Skeletal muscle satellite cell (primary cell): ENCODE measurements at regions not wholly inside any gene's neighbourhood (a gene's known extent, or its start where the extent isn't known, plus 50 kb on each side); places are given as distances from the start of the nearest gene placed in this dataset.

Experiments
- H3K27me3 ChIP-seq: 2 replicates; pipeline ENCODE4 v1.7.0; 2013; ENCODE audit warnings: low read length; ENCODE audit not compliant: control insufficient read depth, insufficient read depth
- H3K36me3 ChIP-seq: 2 replicates; pipeline ENCODE4 v1.7.0; 2013; ENCODE audit warnings: mild to moderate bottlenecking, control low read depth, low read length; ENCODE audit not compliant: insufficient read depth
- H3K4me1 ChIP-seq: 2 replicates; pipeline ENCODE4 v1.7.0; 2013; ENCODE audit warnings: low read length; ENCODE audit not compliant: control insufficient read depth, insufficient read depth
- H3K4me2 ChIP-seq: 2 replicates; pipeline ENCODE4 v1.7.0; 2013; ENCODE audit warnings: mild to moderate bottlenecking, low read length
- H3K4me3 ChIP-seq: 2 replicates; pipeline ENCODE4 v1.7.0; 2013; ENCODE audit warnings: low read length
- H3K9ac ChIP-seq: 2 replicates; pipeline ENCODE4 v1.7.0; 2013; ENCODE audit warnings: mild to moderate bottlenecking, low read depth, low read length, moderate library complexity
- H3K9me3 ChIP-seq: replicated peaks from 2 replicates; pipeline ENCODE4 v1.7.0; 2013; ENCODE audit warnings: mild to moderate bottlenecking, control low read depth, low read length

- no peaks in the 10 kb centered on the region for H3K9me3 ChIP-seq
- H3K36me3 ChIP-seq = no peaks in the 10 kb centered on the region
- H3K27me3 ChIP-seq = no peaks in the 10 kb centered on the region
- no peaks in the 10 kb centered on the region for H3K4me1 ChIP-seq
- no peak overlapping the region for H3K4me2 ChIP-seq
- no peak overlapping the region for H3K4me3 ChIP-seq
- H3K9ac ChIP-seq = no peak overlapping the region
Measured at GRCh38 chr2:128395640-128396499, 77.2 kb upstream of the HS6ST1 start.

- Histone ChIP-seq H3K27me3 (no peaks in the 10 kb centered on the region), H3K4me3 (no peak overlapping the region), H3K4me2 (no peak overlapping the region), H3K9ac (no peak overlapping the region), H3K9me3 (no peaks in the 10 kb centered on the region), H3K4me1 (no peaks in the 10 kb centered on the region), H3K36me3 (no peaks in the 10 kb centered on the region)
Measured at GRCh38 chr2:128396500-128396891, 77.8 kb upstream of the HS6ST1 start.

- Histone ChIP-seq H3K27me3 (no peaks in the 10 kb centered on the region), H3K36me3 (no peaks in the 10 kb centered on the region), H3K4me2 (no peak overlapping the region), H3K4me3 (no peak overlapping the region), H3K4me1 (no peaks in the 10 kb centered on the region), H3K9me3 (no peaks in the 10 kb centered on the region), H3K9ac (no peak overlapping the region)
Measured at GRCh38 chr2:128396946-128397345, 78.3 kb upstream of the HS6ST1 start.

GRCh38 chr2:128399256-128399655, 80.6 kb upstream of the HS6ST1 start:
- Histone ChIP-seq H3K9me3 (no peaks in the 10 kb centered on the region), H3K4me1 (no peaks in the 10 kb centered on the region), H3K27me3 (no peaks in the 10 kb centered on the region), H3K4me3 (no peak overlapping the region), H3K4me2 (no peak overlapping the region), H3K9ac (no peak overlapping the region), H3K36me3 (no peaks in the 10 kb centered on the region)

GRCh38 chr2:128399690-128400291, 81.1 kb upstream of the HS6ST1 start:
- H3K27me3 ChIP-seq = no peaks in the 10 kb centered on the region
- no peaks in the 10 kb centered on the region for H3K9me3 ChIP-seq
- H3K4me2 ChIP-seq = no peak overlapping the region
- no peak overlapping the region for H3K4me3 ChIP-seq
- H3K4me1 ChIP-seq = no peaks in the 10 kb centered on the region
- no peaks in the 10 kb centered on the region for H3K36me3 ChIP-seq
- no peak overlapping the region for H3K9ac ChIP-seq

- no peak overlapping the region for H3K4me2 ChIP-seq
- no peaks in the 10 kb centered on the region for H3K27me3 ChIP-seq
- H3K4me3 ChIP-seq = no peak overlapping the region
- H3K9me3 ChIP-seq = no peaks in the 10 kb centered on the region
- no peaks in the 10 kb centered on the region for H3K4me1 ChIP-seq
- H3K36me3 ChIP-seq = no peaks in the 10 kb centered on the region
- no peak overlapping the region for H3K9ac ChIP-seq
Measured at GRCh38 chr2:128401680-128402079, 83.0 kb upstream of the HS6ST1 start.

GRCh38 chr2:128402911-128403670, 84.4 kb upstream of the HS6ST1 start:
- Histone ChIP-seq H3K4me3 (no peak overlapping the region), H3K36me3 (no peaks in the 10 kb centered on the region), H3K27me3 (no peaks in the 10 kb centered on the region), H3K9me3 (no peaks in the 10 kb centered on the region), H3K4me2 (no peak overlapping the region), H3K9ac (no peak overlapping the region), H3K4me1 (no peaks in the 10 kb centered on the region)

GRCh38 chr2:128403814-128404708, 85.4 kb upstream of the HS6ST1 start:
- H3K4me2 ChIP-seq = no peak overlapping the region
- no peaks in the 10 kb centered on the region for H3K27me3 ChIP-seq
- H3K9me3 ChIP-seq = no peaks in the 10 kb centered on the region
- no peak overlapping the region for H3K9ac ChIP-seq
- H3K4me3 ChIP-seq = no peak overlapping the region
- H3K4me1 ChIP-seq = no peaks in the 10 kb centered on the region
- no peaks in the 10 kb centered on the region for H3K36me3 ChIP-seq

GRCh38 chr2:128404709-128405466, 86.2 kb upstream of the HS6ST1 start:
- Histone ChIP-seq H3K4me2 (no peak overlapping the region), H3K4me1 (no peaks in the 10 kb centered on the region), H3K9ac (no peak overlapping the region), H3K9me3 (no peaks in the 10 kb centered on the region), H3K27me3 (no peaks in the 10 kb centered on the region), H3K36me3 (no peaks in the 10 kb centered on the region), H3K4me3 (no peak overlapping the region)

- Histone ChIP-seq H3K27me3 (no peaks in the 10 kb centered on the region), H3K4me3 (no peak overlapping the region), H3K9ac (no peak overlapping the region), H3K4me1 (no peaks in the 10 kb centered on the region), H3K4me2 (no peak overlapping the region), H3K9me3 (no peaks in the 10 kb centered on the region), H3K36me3 (no peaks in the 10 kb centered on the region)
Measured at GRCh38 chr2:128405467-128405900, 86.8 kb upstream of the HS6ST1 start.
